OCI-LY1 (cell line): ENCODE measurements at regions not wholly inside any gene's neighbourhood (a gene's known extent, or its start where the extent isn't known, plus 50 kb on each side); places are given as distances from the start of the nearest gene placed in this dataset.

ENCODE experiments used
- CTCF ChIP-seq: fragments of 200-600 bp; sonication (generic), shearing (Covaris generic); IDR thresholded peaks from 2 replicates; pipeline ENCODE4 v1.5.1; 2017; ENCODE audit warnings: mild to moderate bottlenecking, antibody characterized with exemption, low read length, moderate library complexity, mixed read lengths
- EZH2 ChIP-seq: fragments of 200-600 bp; sonication (generic), shearing (Covaris generic); IDR thresholded peaks from 2 replicates; pipeline ENCODE4 v1.8.0; 2017; ENCODE audit warnings: borderline replicate concordance, mixed run types, mild to moderate bottlenecking, antibody characterized with exemption, low read length, moderate library complexity, mixed read lengths

GRCh38 chr20:20946122-20946759, 159.9 kb downstream of the LINC00237 start:
- no peak for TF ChIP-seq CTCF
- TF ChIP-seq EZH2 = no peak
